Retinal pigment epithelial cell (primary cell): ENCODE measurements at regions not wholly inside any gene's neighbourhood (a gene's known extent, or its start where the extent isn't known, plus 50 kb on each side); places are given as distances from the start of the nearest gene placed in this dataset.

ENCODE experiments used
- DNase-seq: peaks from one replicate; pipeline ENCODE4 v3.0.0-alpha.2; 2010; ENCODE audit warnings: low read depth
- H3K4me3 ChIP-seq: 2 replicates; pipeline ENCODE4 v1.5.1; 2011; ENCODE audit warnings: mild to moderate bottlenecking, low read length, control low read depth, moderate library complexity
- TF ChIP-seq, protein P1 (sequence below): conservative IDR thresholded peaks from 2 replicates; pipeline ENCODE4 v1.5.1; 2011; ENCODE audit warnings: low read depth, low read length, control low read depth, inconsistent platforms

DNA sequence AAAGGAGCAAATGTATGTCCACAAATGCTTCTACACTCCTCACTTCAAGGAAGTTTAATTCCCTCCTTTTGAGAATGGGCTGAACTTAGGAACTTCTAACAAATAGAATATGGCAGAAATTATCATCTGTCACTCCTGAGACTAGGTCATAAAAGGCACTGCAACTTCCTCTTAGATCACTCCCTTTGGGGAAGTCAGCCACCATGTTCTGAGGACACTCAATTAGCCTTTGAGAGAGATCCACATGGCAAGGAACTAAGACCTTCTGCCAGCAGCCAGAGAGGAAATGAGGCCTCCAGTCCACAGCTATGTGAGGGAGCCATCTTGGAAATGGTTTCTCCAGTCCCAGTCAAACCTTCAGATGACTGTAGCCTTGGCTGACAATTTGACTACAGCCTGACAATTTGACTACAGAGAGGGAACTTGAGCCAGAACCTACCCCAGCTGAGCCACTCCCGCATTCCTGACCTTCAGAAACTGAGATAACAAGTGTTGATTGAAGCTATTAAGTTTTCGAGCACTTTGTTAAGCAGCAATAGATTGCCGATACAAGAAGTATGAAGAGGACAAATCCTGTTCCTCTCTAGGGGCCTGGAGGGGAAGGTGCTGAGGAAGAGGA lies 113.4 kb upstream of the SEC14L1 start:
- no peak overlapping the region for H3K4me3 ChIP-seq
- TF ChIP-seq, protein P1, sequence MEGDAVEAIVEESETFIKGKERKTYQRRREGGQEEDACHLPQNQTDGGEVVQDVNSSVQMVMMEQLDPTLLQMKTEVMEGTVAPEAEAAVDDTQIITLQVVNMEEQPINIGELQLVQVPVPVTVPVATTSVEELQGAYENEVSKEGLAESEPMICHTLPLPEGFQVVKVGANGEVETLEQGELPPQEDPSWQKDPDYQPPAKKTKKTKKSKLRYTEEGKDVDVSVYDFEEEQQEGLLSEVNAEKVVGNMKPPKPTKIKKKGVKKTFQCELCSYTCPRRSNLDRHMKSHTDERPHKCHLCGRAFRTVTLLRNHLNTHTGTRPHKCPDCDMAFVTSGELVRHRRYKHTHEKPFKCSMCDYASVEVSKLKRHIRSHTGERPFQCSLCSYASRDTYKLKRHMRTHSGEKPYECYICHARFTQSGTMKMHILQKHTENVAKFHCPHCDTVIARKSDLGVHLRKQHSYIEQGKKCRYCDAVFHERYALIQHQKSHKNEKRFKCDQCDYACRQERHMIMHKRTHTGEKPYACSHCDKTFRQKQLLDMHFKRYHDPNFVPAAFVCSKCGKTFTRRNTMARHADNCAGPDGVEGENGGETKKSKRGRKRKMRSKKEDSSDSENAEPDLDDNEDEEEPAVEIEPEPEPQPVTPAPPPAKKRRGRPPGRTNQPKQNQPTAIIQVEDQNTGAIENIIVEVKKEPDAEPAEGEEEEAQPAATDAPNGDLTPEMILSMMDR: no peak
- no peak for DNase-seq

DNA sequence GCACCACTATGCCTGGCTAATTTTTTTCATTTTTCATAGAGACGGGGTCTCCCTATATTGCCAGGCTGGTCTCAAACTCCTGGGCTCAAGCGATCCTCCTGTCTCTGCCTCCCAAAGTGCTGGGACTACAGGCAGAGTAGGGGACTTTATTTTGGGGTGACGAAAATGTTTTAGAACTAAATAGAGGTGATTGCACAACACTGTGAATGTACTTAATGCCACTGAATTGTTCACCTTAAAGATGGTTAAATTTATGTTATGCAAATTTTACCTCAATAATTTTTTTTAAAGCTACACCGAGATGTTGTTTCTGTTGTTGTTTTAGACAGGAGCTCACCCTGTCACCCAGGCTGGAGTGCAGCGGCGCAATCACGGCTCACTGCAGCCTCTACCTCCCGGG lies 111.9 kb upstream of the SEC14L1 start:
- TF ChIP-seq, protein P1: no peak
- H3K4me3 ChIP-seq: no peak overlapping the region

DNA sequence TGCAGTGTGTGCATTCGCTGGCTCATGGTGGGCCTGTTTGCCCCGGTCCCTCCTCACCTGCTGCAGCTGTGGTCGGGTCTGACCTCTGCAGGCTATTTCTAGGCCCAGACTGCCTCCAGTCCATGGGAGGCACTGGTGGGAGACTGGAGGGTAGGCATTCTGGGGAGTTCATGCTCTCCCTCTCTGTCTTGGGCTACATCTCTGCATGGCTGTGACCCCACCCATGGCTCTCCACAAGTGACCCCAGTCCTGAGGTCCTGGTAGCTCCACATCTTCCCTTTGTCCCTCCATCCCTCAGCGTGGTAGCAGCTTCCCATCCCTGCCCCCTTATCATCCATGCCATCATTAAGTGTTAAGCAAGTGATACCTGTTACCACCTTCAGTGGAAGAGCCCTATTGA lies 107.8 kb upstream of the SEC14L1 start:
- DNase-seq: no peak
- TF ChIP-seq, protein P1: no peak

More for the DNA sequence above, 111.9 kb upstream of the SEC14L1 start:
- no peak for DNase-seq

GRCh38 chr17:77033892-77034404 lies 106.8 kb upstream of the SEC14L1 start:
- DNase-seq: no peak
- H3K4me3 ChIP-seq: no peak overlapping the region
- TF ChIP-seq, protein P1: no peak

More for the DNA sequence above, 107.8 kb upstream of the SEC14L1 start:
- H3K4me3 ChIP-seq: no peak overlapping the region

- H3K4me3 ChIP-seq: no peak overlapping the region
- TF ChIP-seq, protein P1: no peak
- DNase-seq: no peak
These were observed 105.9 kb upstream of the SEC14L1 start for GRCh38 chr17:77034677-77035424.

GRCh38 chr17:77035526-77035925 lies 105.2 kb upstream of the SEC14L1 start:
- no peak overlapping the region for H3K4me3 ChIP-seq
- no peak for DNase-seq
- TF ChIP-seq, protein P1: no peak
